ENCODE measurements at regions not wholly inside any gene's neighbourhood (a gene's known extent, or its start where the extent isn't known, plus 50 kb on each side); places are given as distances from the start of the nearest gene placed in this dataset.
"Not testable (repeated sequence)": the region's sequence is repeated elsewhere in the genome, so short reads cannot be mapped to it uniquely, and the experiment has no call there.

DNA sequence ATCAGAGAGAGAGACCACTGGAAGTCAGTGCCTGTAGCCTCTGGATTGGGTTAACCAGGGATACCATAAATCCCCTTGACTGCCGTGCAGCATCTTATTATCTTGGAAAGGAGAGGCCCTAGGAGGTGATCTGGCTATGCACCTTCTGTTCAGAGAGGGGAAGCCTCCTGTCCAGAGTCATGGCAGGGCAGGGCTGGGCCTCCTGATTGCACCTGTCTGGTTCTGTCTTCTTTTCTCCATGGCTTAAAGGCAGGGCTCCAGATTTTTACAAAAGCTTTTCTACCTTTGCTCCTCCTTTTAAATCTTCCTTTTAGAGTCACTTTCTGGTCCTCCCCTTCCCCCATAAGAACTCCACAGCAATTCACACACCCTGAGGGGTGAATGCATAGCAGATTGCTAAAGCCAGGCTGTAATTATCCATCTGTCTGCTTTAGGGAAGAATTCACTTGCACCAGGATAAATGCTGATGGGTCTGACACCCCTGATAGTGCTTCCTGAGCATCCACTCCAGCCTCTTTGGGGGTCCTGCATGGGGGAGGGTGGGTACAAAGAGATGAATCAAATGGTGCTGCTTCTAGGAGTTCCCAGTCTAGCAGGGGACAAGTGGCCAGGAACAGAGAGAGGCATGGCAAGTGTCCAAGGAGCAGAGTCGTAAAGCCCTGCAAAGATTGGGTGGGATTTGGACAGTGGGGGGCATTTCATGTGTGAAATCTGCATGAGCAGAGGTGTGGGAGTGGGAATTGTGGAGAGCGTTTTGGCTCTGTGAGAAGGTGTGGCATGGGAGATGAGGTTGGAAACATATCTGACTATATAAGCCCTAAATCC, 141.3 kb upstream of the ALDH1B1 start:
- Histone ChIP-seq H3K27ac (ENCODE audit: low read depth, low read length) (no peak overlapping the region), H3K9ac (ENCODE audit: low read length in 5 of 5) (no peak overlapping the region)

DNA sequence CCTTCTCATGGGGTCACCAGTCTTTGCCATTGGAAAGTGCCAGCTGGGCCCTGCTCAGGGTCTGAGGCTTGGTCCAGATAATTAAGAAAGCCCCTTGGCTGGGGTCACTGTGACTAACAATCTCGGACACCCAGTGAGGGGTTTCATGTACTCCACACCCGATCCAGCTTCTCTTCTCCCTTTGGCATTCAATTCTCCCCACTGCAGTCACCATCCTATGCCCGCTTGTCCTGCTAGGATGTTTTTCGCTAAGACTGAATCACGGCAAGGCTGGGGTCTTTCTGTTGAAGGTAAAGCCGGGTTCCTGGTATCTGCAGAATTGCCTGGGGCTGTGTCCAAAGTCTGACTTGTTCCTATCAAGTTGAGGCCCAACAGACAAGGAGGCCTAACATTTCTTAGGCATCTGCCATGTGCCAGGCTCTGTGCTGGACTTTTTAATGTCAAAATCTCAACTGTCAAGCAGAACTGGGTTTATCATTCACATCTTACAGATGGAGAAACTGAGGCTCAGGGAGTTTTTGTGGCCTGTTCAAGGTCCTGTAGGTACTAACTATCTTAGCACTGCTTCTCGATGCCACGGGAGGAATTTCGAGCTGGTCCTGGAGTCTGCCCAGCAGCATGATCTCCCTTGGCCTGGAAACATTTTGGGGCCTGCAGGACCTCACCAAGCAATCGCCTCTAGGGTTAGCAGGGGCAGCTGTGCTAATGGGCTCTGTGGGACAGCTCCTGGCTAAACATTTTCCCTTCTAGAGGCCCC, 142.0 kb upstream of the ALDH1B1 start:
- no peaks in the 10 kb centered on the region for H3K36me3 ChIP-seq (ENCODE audit: control insufficient read depth in 5 of 5, insufficient read depth in 5 of 5, low read length in 5 of 5)
- no peak overlapping the region for H3K4me3 ChIP-seq (ENCODE audit: low read depth in 1 of 5, low read length in 5 of 5)
- H3K27me3 ChIP-seq (ENCODE audit: control insufficient read depth in 5 of 5, insufficient read depth in 4 of 5, low read length in 5 of 5), result no peaks in the 10 kb centered on the region
- H3K9me3 ChIP-seq (ENCODE audit: control insufficient read depth in 5 of 5, low read length in 5 of 5), result peaks cover 0 to under 1% (median 0%) of the 10 kb centered on the region in 5 donors
- peaks cover 0 to 11% (median 7%) of the 10 kb centered on the region in 5 donors for H3K4me1 ChIP-seq (ENCODE audit: control insufficient read depth in 5 of 5, insufficient read depth in 5 of 5, low read length in 5 of 5)
- H3K9ac ChIP-seq (ENCODE audit: low read length in 5 of 5), result no peak overlapping the region
- no peak overlapping the region for H3K27ac ChIP-seq (ENCODE audit: low read depth, low read length)

More for the DNA sequence above, 141.3 kb upstream of the ALDH1B1 start:
- peaks cover 0 to 2% (median 0%) of the 10 kb centered on the region in 5 donors for H3K9me3 ChIP-seq (ENCODE audit: control insufficient read depth in 5 of 5, low read length in 5 of 5)
- peaks cover 0 to 11% (median 7%) of the 10 kb centered on the region in 5 donors for H3K4me1 ChIP-seq (ENCODE audit: control insufficient read depth in 5 of 5, insufficient read depth in 5 of 5, low read length in 5 of 5)
- no peaks in the 10 kb centered on the region for H3K27me3 ChIP-seq (ENCODE audit: control insufficient read depth in 5 of 5, insufficient read depth in 4 of 5, low read length in 5 of 5)
- no peaks in the 10 kb centered on the region for H3K36me3 ChIP-seq (ENCODE audit: control insufficient read depth in 5 of 5, insufficient read depth in 5 of 5, low read length in 5 of 5)
- H3K4me3 ChIP-seq (ENCODE audit: low read depth in 1 of 5, low read length in 5 of 5), result no peak overlapping the region

DNA sequence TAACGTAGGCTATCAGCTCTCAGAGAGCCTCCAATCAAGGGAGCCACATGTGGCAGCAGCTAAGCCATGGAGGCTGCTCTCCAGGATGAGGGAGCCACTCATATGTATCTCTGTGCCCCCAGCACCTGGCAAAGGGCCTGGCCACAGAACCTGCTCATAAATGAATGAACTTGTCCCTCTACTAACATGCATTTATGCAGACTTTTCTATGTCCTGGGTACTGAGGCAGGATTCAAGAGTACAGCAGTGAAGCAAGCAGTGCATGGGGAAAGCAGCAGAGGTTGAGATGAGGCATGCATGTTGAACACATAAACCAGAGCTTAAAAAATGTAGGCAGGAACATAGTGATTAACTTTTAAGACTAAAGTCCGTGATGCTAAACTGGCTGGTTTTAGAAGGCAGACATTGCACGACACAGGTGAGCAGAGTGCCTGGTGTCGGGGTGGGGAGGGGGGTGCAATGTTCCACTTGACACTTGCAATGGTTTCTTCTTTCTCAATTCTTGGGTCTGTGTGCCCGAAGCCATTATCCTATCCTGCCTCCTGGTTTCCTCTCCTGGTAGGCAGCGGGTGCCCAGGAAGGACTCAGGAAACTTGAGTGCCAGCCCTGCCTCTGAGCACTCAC, 142.8 kb upstream of the ALDH1B1 start:
- H3K9ac ChIP-seq (ENCODE audit: low read length in 5 of 5), result no peak overlapping the region
- H3K4me1 ChIP-seq (ENCODE audit: control insufficient read depth in 5 of 5, insufficient read depth in 5 of 5, low read length in 5 of 5), result peaks cover 0 to 4% (median 2%) of the 10 kb centered on the region in 5 donors
- no peak overlapping the region for H3K27ac ChIP-seq (ENCODE audit: low read depth, low read length)
- no peaks in the 10 kb centered on the region for H3K27me3 ChIP-seq (ENCODE audit: control insufficient read depth in 5 of 5, insufficient read depth in 4 of 5, low read length in 5 of 5)
- no peaks in the 10 kb centered on the region for H3K36me3 ChIP-seq (ENCODE audit: control insufficient read depth in 5 of 5, insufficient read depth in 5 of 5, low read length in 5 of 5)
- H3K4me3 ChIP-seq (ENCODE audit: low read depth in 1 of 5, low read length in 5 of 5), result no peak overlapping the region
- no peaks in the 10 kb centered on the region for H3K9me3 ChIP-seq (ENCODE audit: control insufficient read depth in 5 of 5, low read length in 5 of 5)

DNA sequence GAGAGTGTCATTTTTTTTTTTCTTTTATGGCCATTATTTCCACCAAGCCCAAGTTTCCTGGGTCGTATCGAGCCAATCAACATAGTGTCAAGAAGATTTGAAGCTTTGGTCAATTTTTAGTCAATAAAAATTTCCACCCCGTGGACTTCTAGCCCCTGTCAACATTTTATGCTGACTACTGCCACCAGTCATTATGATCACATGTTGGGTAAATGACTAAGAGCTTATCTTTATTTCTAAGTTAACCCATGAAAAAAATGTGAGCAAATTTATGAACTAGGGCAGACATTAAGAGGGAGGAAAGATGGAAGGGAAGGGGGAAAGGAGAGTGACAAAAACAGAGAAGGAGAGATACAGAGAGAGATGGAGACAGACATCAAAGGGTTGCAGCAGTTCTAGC, 143.5 kb upstream of the ALDH1B1 start:
- Histone ChIP-seq H3K27me3 (ENCODE audit: control insufficient read depth in 5 of 5, insufficient read depth in 4 of 5, low read length in 5 of 5) (no peaks in the 10 kb centered on the region), H3K4me1 (ENCODE audit: control insufficient read depth in 5 of 5, insufficient read depth in 5 of 5, low read length in 5 of 5) (no peaks in the 10 kb centered on the region), H3K9me3 (ENCODE audit: control insufficient read depth in 5 of 5, low read length in 5 of 5) (no peaks in the 10 kb centered on the region), H3K36me3 (ENCODE audit: control insufficient read depth in 5 of 5, insufficient read depth in 5 of 5, low read length in 5 of 5) (no peaks in the 10 kb centered on the region), H3K9ac (ENCODE audit: low read length in 5 of 5) (no peak overlapping the region), H3K4me3 (ENCODE audit: low read depth in 1 of 5, low read length in 5 of 5) (no peak overlapping the region), H3K27ac (ENCODE audit: low read depth, low read length) (no peak overlapping the region)

DNA sequence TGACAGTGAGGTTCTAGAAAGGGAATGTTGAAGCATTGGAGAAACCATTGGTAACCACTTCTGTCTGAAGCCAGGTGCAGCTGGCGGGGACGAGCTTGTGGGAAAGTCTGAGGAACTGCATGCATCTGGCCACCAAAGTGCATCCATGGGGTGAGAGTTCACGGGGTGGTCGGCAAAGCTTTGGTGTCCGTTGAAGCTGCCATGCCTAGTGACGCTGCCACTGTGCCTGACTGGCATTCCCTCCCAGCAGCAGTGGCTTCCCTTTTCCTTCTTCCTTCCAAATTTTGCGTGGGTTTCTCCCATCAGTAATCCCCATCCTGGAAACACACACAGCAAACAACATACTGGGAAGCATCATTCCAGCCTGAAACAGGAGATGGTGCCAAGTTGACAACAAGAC, 145.7 kb upstream of the ALDH1B1 start:
- no peaks in the 10 kb centered on the region for H3K4me1 ChIP-seq (ENCODE audit: control insufficient read depth in 5 of 5, insufficient read depth in 5 of 5, low read length in 5 of 5)
- no peak overlapping the region for H3K27ac ChIP-seq (ENCODE audit: low read depth, low read length)
- no peak overlapping the region for H3K9ac ChIP-seq (ENCODE audit: low read length in 5 of 5)

DNA sequence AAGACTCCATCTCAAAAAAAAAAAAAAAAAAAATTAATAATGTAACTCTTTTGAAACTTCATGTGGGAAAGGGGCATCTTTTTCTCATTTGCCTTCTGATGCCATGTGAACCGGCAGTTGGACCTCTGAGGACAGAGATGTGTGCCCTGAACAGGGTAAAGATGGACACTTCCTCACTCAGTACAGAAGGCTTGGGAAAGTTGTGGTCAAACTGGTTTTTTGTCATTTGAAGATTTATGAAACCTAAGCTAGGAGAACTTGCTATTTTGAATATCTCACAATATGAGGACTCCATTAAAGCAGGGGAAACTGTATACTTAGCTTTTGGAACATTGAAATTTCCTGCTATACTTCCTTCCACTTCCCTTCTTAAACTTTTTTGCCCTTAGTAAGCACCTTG, 147.5 kb upstream of the ALDH1B1 start:
- H3K36me3 ChIP-seq (ENCODE audit: control insufficient read depth in 5 of 5, insufficient read depth in 5 of 5, low read length in 5 of 5), result no peaks in the 10 kb centered on the region
- H3K9me3 ChIP-seq (ENCODE audit: control insufficient read depth in 5 of 5, low read length in 5 of 5), result no peaks in the 10 kb centered on the region
- no peaks in the 10 kb centered on the region for H3K4me1 ChIP-seq (ENCODE audit: control insufficient read depth in 5 of 5, insufficient read depth in 5 of 5, low read length in 5 of 5)

More for the DNA sequence above, 145.7 kb upstream of the ALDH1B1 start:
- Histone ChIP-seq H3K36me3 (ENCODE audit: control insufficient read depth in 5 of 5, insufficient read depth in 5 of 5, low read length in 5 of 5) (no peaks in the 10 kb centered on the region), H3K27me3 (ENCODE audit: control insufficient read depth in 5 of 5, insufficient read depth in 4 of 5, low read length in 5 of 5) (no peaks in the 10 kb centered on the region), H3K9me3 (ENCODE audit: control insufficient read depth in 5 of 5, low read length in 5 of 5) (no peaks in the 10 kb centered on the region), H3K4me3 (ENCODE audit: low read depth in 1 of 5, low read length in 5 of 5) (no peak overlapping the region)

DNA sequence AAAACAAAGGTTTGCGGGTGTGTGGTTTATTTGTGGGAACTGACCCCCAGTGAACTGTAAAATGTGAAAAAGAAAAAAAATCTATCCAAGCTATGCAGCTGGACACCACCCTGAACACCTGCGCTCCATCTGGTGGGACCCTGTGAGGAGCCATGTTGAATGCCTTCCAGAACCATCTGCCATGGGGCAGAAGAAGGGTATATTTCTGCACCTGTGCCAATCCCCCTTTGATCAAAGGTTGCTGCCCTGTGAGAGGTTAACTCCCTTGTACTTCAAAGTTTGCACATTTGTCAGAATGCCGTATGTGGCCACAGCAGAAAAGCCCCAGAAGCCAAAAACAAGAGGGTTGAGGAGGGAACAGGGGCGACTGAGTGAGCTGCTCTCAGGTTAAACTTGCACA, 148.5 kb upstream of the ALDH1B1 start:
- Histone ChIP-seq H3K9ac (ENCODE audit: low read length in 5 of 5) (no peak overlapping the region), H3K36me3 (ENCODE audit: control insufficient read depth in 5 of 5, insufficient read depth in 5 of 5, low read length in 5 of 5) (no peaks in the 10 kb centered on the region), H3K4me3 (ENCODE audit: low read depth in 1 of 5, low read length in 5 of 5) (no peak overlapping the region), H3K4me1 (ENCODE audit: control insufficient read depth in 5 of 5, insufficient read depth in 5 of 5, low read length in 5 of 5) (no peaks in the 10 kb centered on the region), H3K9me3 (ENCODE audit: control insufficient read depth in 5 of 5, low read length in 5 of 5) (peaks cover 0 to 3% (median 0%) of the 10 kb centered on the region in 5 donors), H3K27ac (ENCODE audit: low read depth, low read length) (no peak overlapping the region), H3K27me3 (ENCODE audit: control insufficient read depth in 5 of 5, insufficient read depth in 4 of 5, low read length in 5 of 5) (no peaks in the 10 kb centered on the region)

More for the DNA sequence above, 147.5 kb upstream of the ALDH1B1 start:
- Histone ChIP-seq H3K4me3 (ENCODE audit: low read depth in 1 of 5, low read length in 5 of 5) (no peak overlapping the region), H3K27me3 (ENCODE audit: control insufficient read depth in 5 of 5, insufficient read depth in 4 of 5, low read length in 5 of 5) (no peaks in the 10 kb centered on the region), H3K9ac (ENCODE audit: low read length in 5 of 5) (no peak overlapping the region), H3K27ac (ENCODE audit: low read depth, low read length) (no peak overlapping the region)

DNA sequence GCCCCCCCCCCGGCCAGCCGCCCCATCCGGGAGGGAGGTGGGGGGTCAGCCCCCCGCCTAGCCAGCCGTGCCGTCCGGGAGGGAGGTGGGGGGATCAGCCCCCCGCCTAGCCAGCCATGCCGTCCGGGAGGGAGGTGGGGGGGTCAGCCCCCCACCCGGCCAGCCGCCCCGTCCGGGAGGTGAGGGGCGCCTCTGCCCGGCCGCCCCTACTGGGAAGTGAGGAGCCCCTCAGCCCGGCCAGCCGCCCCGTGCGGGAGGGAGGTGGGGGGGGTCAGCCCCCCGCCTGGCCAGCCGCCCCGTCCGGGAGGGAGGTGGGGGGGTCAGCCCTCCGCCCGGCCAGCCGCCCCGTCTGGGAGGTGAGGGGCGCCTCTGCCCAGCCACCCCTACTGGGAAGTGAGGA, 150.4 kb upstream of the ALDH1B1 start:
- H3K27me3 ChIP-seq (ENCODE audit: control insufficient read depth in 5 of 5, insufficient read depth in 4 of 5, low read length in 5 of 5); H3K36me3 ChIP-seq (ENCODE audit: control insufficient read depth in 5 of 5, insufficient read depth in 5 of 5, low read length in 5 of 5); H3K4me1 ChIP-seq (ENCODE audit: control insufficient read depth in 5 of 5, insufficient read depth in 5 of 5, low read length in 5 of 5); H3K9ac ChIP-seq (ENCODE audit: low read length in 5 of 5); H3K27ac ChIP-seq (ENCODE audit: low read depth, low read length); H3K4me3 ChIP-seq (ENCODE audit: low read depth in 1 of 5, low read length in 5 of 5); H3K9me3 ChIP-seq (ENCODE audit: control insufficient read depth in 5 of 5, low read length in 5 of 5): not testable (repeated sequence)

DNA sequence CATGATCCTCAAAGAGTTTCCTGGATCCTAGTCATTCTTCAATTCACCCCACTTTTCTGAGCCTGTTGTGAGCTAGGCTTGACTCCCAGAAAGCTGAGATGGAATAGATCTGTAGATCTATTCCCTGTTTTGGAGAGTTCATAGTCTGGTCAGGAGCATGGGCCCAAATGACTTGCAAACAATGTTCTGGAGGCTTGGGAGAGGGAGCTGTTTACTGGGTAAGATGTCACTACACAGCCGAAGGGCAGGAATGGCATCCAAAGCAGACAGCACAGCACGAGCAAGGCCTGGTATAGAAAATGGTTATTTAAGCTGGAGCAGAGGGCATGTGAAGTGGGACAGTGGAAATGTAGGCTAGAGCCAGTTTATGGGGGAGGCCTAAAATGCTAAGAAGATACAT, 152.5 kb upstream of the ALDH1B1 start:
- Histone ChIP-seq H3K4me1 (ENCODE audit: control insufficient read depth in 5 of 5, insufficient read depth in 5 of 5, low read length in 5 of 5) (no peaks in the 10 kb centered on the region), H3K27me3 (ENCODE audit: control insufficient read depth in 5 of 5, insufficient read depth in 4 of 5, low read length in 5 of 5) (no peaks in the 10 kb centered on the region), H3K27ac (ENCODE audit: low read depth, low read length) (no peak overlapping the region), H3K4me3 (ENCODE audit: low read depth in 1 of 5, low read length in 5 of 5) (no peak overlapping the region), H3K9me3 (ENCODE audit: control insufficient read depth in 5 of 5, low read length in 5 of 5) (peaks cover 0 to 3% (median 0%) of the 10 kb centered on the region in 5 donors), H3K36me3 (ENCODE audit: control insufficient read depth in 5 of 5, insufficient read depth in 5 of 5, low read length in 5 of 5) (no peaks in the 10 kb centered on the region), H3K9ac (ENCODE audit: low read length in 5 of 5) (no peak overlapping the region)

DNA sequence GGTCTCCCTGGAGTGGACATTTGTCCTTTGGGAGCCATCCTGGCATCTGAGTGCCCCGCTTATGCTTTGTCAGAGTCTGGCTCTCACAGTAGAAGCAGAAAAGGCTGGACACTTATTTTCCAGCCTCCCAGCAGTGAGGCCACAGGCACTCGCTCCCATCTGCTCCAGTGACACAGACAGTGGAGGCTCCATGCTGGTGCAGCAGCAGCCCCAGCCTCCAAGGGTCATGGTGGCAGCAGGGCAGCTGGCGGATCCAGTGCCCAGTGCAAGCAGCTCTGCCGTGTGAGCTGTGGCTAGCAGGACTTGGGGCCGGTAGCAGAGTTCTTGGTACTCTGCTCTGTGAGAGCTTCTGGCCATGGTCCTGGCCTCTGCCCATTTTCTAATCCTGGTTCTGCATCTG, 157.3 kb upstream of the ALDH1B1 start:
- Histone ChIP-seq H3K9ac (ENCODE audit: low read length in 5 of 5) (no peak overlapping the region), H3K27me3 (ENCODE audit: control insufficient read depth in 5 of 5, insufficient read depth in 4 of 5, low read length in 5 of 5) (peaks cover 0 to 2% (median 0%) of the 10 kb centered on the region in 5 donors), H3K36me3 (ENCODE audit: control insufficient read depth in 5 of 5, insufficient read depth in 5 of 5, low read length in 5 of 5) (no peaks in the 10 kb centered on the region), H3K27ac (ENCODE audit: low read depth, low read length) (no peak overlapping the region), H3K4me1 (ENCODE audit: control insufficient read depth in 5 of 5, insufficient read depth in 5 of 5, low read length in 5 of 5) (no peaks in the 10 kb centered on the region), H3K9me3 (ENCODE audit: control insufficient read depth in 5 of 5, low read length in 5 of 5) (peaks cover 0 to 3% (median 0%) of the 10 kb centered on the region in 5 donors), H3K4me3 (ENCODE audit: low read depth in 1 of 5, low read length in 5 of 5) (no peak overlapping the region)

All from subcutaneous abdominal adipose tissue (tissue), 5 donors.